Fibroblast of lung (primary cell): ENCODE measurements at regions not wholly inside any gene's neighbourhood (a gene's known extent, or its start where the extent isn't known, plus 50 kb on each side); places are given as distances from the start of the nearest gene placed in this dataset.

Source experiments
- DNase-seq, 2 donors: peaks; one replicate each; pipeline versions ENCODE4 v3.0.0 to v3.0.0-alpha.2; 2010; ENCODE audit warnings: low read depth in 2 of 2
- H2AFZ ChIP-seq: 2 replicates; pipeline ENCODE4 v1.5.1; 2012; ENCODE audit warnings: low read length, control low read depth, inconsistent platforms
- H3K27ac ChIP-seq: 2 replicates; pipeline ENCODE4 v1.5.1; 2011; ENCODE audit warnings: low read length, control low read depth; ENCODE audit not compliant: insufficient read depth
- H3K27me3 ChIP-seq: 2 replicates; pipeline ENCODE4 v1.5.1; 2011; ENCODE audit warnings: mild to moderate bottlenecking, low read length; ENCODE audit not compliant: control insufficient read depth, insufficient read depth
- H3K36me3 ChIP-seq: 2 replicates; pipeline ENCODE4 v1.5.1; 2011; ENCODE audit warnings: low read length; ENCODE audit not compliant: control insufficient read depth, insufficient read depth
- H3K4me1 ChIP-seq: 2 replicates; pipeline ENCODE4 v1.5.1; 2011; ENCODE audit warnings: low read length; ENCODE audit not compliant: control insufficient read depth, insufficient read depth; ENCODE audit errors: extremely low read depth
- H3K4me2 ChIP-seq: 2 replicates; pipeline ENCODE4 v1.5.1; 2011; ENCODE audit warnings: low read length, control low read depth; ENCODE audit not compliant: insufficient read depth; ENCODE audit errors: extremely low read depth
- H3K4me3 ChIP-seq, 4 experiments: fragments of 200-600 bp in 1 of 4; sonication (generic) in 1 of 4; replicated peaks in 1 of 4; 2 replicates each; pipeline ENCODE4 v1.5.1; 2011 to 2016; ENCODE audit warnings: low read length in 4 of 4, low read depth in 3 of 4, mild to moderate bottlenecking in 3 of 4, control low read depth in 2 of 4, inconsistent platforms in 1 of 4, mixed read lengths in 1 of 4; ENCODE audit not compliant: insufficient read depth in 1 of 4; ENCODE audit errors: control extremely low read depth in 1 of 4
- H3K79me2 ChIP-seq: 2 replicates; pipeline ENCODE4 v1.5.1; 2012; ENCODE audit warnings: mild to moderate bottlenecking, low read length, inconsistent platforms; ENCODE audit not compliant: control insufficient read depth, insufficient read depth
- H3K9ac ChIP-seq: 2 replicates; pipeline ENCODE4 v1.5.1; 2011; ENCODE audit warnings: mild to moderate bottlenecking, low read length, control low read depth; ENCODE audit not compliant: insufficient read depth
- H3K9me3 ChIP-seq: 2 replicates; pipeline ENCODE4 v1.5.1; 2012; ENCODE audit warnings: low read depth, low read length; ENCODE audit not compliant: control insufficient read depth, insufficient read depth
- H4K20me1 ChIP-seq: 2 replicates; pipeline ENCODE4 v1.5.1; 2011; ENCODE audit warnings: low read length; ENCODE audit not compliant: control insufficient read depth, insufficient read depth; ENCODE audit errors: extremely low read depth
- CTCF ChIP-seq, 2 donors: IDR thresholded peaks in 1 of 2; conservative IDR thresholded peaks in 1 of 2; 1 replicate in 1 of 2; 2 replicates in 1 of 2; pipeline ENCODE4 v1.5.1; 2011 to 2012; ENCODE audit warnings: low read length in 2 of 2, control low read depth in 1 of 2, inconsistent platforms in 1 of 2, low read depth in 1 of 2, mild to moderate bottlenecking in 1 of 2
- EZH2 ChIP-seq: IDR thresholded peaks from 2 replicates; pipeline ENCODE4 v1.5.1; 2012; ENCODE audit warnings: low read length, control low read depth, mild to moderate bottlenecking; ENCODE audit errors: missing control alignments

GRCh38 chr6:164694386-164694785, 615.0 kb downstream of the C6orf118 start:
- no peaks in the 10 kb centered on the region for H3K79me2 ChIP-seq
- H3K4me1 ChIP-seq = no peaks in the 10 kb centered on the region
- no peaks in the 10 kb centered on the region for H3K9me3 ChIP-seq
- no peak overlapping the region for H3K9ac ChIP-seq
- no peak overlapping the region for H3K4me3 ChIP-seq
- no peaks in the 10 kb centered on the region for H4K20me1 ChIP-seq
- no peaks in the 10 kb centered on the region for H3K27me3 ChIP-seq
- no peaks in the 10 kb centered on the region for H3K36me3 ChIP-seq
- no peak overlapping the region for H3K27ac ChIP-seq
- H2AFZ ChIP-seq = no peak overlapping the region
- H3K4me2 ChIP-seq = no peak overlapping the region
- TF ChIP-seq CTCF (conservative IDR thresholded peaks at IDR 0.05 in 1 of 2, IDR thresholded peaks at IDR 0.05 in 1 of 2; ENCODE audit: low read depth in 1 of 2, low read length in 2 of 2) = no peak
- TF ChIP-seq EZH2 = no peak
- DNase-seq = no peak

- no peak overlapping the region for H3K9ac ChIP-seq
- H3K4me1 ChIP-seq = no peaks in the 10 kb centered on the region
- H3K36me3 ChIP-seq = no peaks in the 10 kb centered on the region
- DNase-seq = peak in 1 of 2 donors; percentile 83
- no peaks in the 10 kb centered on the region for H3K9me3 ChIP-seq
- H3K4me2 ChIP-seq = no peak overlapping the region
- no peak overlapping the region for H2AFZ ChIP-seq
- H3K79me2 ChIP-seq = no peaks in the 10 kb centered on the region
- H3K4me3 ChIP-seq = no peak overlapping the region
- no peaks in the 10 kb centered on the region for H4K20me1 ChIP-seq
- H3K27me3 ChIP-seq = no peaks in the 10 kb centered on the region
- TF ChIP-seq EZH2 (no peak), CTCF (conservative IDR thresholded peaks at IDR 0.05 in 1 of 2, IDR thresholded peaks at IDR 0.05 in 1 of 2; ENCODE audit: low read depth in 1 of 2, low read length in 2 of 2) (no peak)
- H3K27ac ChIP-seq = no peak overlapping the region
Measured at GRCh38 chr6:164693944-164694343, 615.5 kb downstream of the C6orf118 start.

GRCh38 chr6:164692772-164693510, 616.5 kb downstream of the C6orf118 start:
- no peak overlapping the region for H3K9ac ChIP-seq
- no peak for DNase-seq
- no peaks in the 10 kb centered on the region for H3K36me3 ChIP-seq
- H3K4me2 ChIP-seq = no peak overlapping the region
- no peaks in the 10 kb centered on the region for H3K9me3 ChIP-seq
- H3K79me2 ChIP-seq = no peaks in the 10 kb centered on the region
- no peaks in the 10 kb centered on the region for H4K20me1 ChIP-seq
- H3K4me3 ChIP-seq = no peak overlapping the region
- TF ChIP-seq EZH2 (no peak), CTCF (conservative IDR thresholded peaks at IDR 0.05 in 1 of 2, IDR thresholded peaks at IDR 0.05 in 1 of 2; ENCODE audit: low read depth in 1 of 2, low read length in 2 of 2) (no peak)
- no peak overlapping the region for H3K27ac ChIP-seq
- H3K4me1 ChIP-seq = no peaks in the 10 kb centered on the region
- H3K27me3 ChIP-seq = no peaks in the 10 kb centered on the region
- H2AFZ ChIP-seq = no peak overlapping the region
